HG03108 (cell line): ENCODE measurements at regions not wholly inside any gene's neighbourhood (a gene's known extent, or its start where the extent isn't known, plus 50 kb on each side); places are given as distances from the start of the nearest gene placed in this dataset.

Experiments
- ATAC-seq: cut with Tn5 transposase; IDR thresholded peaks from one replicate; pipeline ENCODE4 v1.9.1; 2021; ENCODE audit warnings: moderate library complexity; ENCODE audit not compliant: unreplicated experiment

DNA sequence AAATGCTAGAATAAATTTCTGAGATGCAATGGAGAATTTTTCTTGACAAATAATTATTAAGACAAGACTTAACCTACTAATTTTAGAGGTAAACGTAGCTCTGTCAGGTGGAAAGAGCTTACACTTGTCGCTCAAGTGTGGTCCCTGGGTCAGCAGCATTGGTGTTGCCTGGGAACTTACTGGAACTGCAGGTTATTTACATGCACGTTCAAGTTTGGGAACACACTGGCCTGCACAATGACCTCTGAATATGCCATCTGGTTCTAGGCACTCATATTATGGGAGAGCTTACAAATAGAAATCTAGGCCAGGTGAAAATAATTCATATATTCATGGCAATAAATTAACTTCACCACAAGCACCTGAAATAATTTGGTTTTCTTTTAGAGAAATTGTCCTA is 88.5 kb upstream of the BCL9 start:
- ATAC-seq: no peak

DNA sequence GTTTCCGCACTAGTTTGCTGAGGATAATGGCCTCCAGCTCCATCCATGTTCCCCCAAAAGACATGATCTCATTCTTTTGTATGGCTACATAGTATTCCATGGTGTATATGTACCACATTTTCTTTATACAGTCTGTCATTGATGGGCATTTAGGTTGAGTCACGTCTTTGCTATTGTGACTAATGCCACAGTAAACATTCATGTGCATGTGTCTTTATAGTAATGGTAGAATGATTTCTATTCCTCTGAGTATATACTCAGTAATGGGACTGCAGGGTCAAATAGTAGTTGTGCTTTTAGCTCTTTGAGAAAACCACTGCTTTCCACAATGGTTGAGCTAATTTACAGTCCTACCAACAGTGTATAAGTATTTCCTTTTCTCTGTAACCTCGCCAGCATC is 78.3 kb upstream of the BCL9 start:
- ATAC-seq: no peak

DNA sequence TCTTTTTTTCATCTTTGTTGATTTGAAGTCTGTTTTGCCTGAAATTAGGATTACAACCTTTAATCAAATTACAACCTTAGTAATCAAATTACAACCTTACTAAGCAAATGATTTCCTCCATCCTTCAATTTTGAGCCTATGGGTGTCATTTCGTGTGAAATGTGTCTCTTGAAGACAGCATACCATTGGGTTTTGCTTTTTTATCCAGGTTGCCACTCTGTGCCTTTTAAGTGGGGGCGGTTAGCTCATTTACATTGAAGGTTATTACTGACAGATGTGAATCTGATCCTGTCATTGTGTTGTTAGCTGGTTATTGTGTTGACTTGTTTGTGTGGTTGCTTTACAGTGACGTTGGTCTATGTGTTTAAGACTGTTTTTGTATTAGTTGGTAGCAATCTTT is 74.8 kb upstream of the BCL9 start:
- no peak for ATAC-seq

DNA sequence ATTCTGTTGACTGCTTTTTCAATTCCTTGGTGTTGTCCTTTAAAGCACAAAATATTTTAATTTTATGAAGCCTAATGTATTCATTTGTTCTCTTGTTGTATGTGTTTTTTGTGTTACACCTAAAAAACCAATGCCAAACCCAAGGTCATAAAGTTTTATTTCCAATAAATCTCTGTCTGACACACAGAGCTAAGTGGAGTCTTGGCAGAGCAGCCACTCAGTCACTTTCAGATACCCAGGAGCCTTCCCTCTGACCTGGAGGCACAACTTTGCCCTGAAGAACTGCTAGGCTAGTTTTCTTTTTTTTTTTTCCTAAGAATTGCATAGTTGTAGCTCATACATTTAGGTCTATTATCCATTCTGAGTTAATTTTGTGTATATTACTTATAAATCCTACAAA is 71.2 kb upstream of the BCL9 start:
- no peak for ATAC-seq

DNA sequence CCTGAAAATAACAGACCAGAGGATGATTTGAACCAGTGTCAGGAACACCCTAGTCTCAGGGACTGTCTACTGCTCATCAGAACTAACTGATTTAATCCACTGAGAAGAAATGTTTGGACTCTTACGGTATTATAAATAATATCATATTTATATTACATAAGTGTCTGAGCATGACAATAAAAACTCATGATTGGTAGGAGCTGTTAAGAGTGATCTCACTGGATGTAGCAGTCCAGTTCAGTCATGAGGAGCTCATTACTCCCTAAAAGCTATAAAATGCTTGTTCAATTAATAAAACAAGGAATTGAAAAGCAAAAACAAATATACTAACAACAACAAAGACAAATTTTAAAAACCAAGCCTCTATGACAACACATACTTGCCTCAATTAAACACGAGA is 68.8 kb upstream of the BCL9 start:
- no peak for ATAC-seq

DNA sequence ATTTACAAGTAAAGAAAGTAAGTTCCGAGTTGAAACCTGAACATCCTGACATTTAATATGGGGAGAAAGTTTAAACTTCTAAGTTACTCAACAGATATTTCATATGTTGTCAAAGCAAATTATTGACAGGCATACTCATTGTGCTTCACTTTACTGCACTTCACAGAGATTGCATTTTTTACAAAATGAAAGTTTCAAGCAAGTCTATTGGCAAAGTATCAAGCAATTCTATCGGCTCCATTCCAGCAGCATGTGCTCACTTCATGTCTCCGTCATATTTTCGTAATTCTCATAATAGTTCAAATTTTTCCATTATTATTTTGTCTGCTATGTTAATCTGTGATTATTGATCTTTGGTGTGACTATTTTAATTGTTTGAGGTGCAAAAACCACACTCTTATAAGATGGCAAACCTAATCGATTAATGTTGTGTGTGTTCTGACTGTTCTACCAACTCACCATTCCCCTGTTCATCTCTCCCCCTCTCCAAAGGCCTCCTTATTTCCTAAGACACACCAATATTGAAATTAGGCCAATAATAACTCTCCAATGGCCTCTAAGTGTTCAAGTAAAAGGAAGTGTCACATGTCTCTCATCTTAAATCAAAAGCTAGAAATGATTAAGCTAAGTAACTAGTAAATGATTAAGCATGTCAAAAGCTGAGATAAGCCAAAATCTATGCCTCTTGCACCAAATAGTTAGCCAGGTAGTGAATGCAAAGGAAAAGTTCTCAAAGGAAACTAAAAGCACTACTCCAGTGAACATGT is 68.2 kb upstream of the BCL9 start:
- no peak for ATAC-seq

DNA sequence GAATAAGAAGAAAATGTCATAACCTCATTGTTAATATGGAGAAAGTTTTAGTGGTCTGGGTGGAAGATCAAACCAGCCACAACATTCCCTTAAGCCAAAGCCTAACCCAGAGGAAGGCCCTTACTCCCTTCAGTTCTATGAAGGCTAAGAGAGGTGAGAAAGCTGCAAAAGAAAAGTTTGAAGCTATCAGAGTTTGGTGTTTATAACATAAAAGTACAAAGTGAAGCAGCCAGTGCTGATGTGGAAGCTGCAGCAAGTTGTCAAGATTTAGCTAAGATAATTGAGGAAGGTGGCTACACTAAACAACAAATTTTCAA is 67.6 kb upstream of the BCL9 start:
- no peak for ATAC-seq

DNA sequence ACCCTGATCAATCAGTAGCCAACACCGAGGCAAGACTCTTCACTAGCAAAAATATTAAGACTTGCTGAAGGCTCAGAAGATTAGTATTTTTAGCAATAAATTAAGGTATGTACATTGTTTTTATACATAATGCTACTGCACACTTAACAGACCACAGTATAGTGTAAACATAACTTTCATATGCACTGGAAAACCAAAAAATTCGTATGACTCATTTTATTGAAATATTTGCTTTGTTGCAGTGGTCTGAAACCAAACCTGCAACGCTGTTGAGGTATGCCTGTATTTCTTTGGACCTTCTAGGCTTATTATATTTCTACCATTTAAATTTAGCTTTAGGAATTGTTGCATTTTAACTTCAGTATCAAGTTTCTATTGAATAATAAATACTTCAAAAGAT is 65.8 kb upstream of the BCL9 start:
- ATAC-seq: no peak

DNA sequence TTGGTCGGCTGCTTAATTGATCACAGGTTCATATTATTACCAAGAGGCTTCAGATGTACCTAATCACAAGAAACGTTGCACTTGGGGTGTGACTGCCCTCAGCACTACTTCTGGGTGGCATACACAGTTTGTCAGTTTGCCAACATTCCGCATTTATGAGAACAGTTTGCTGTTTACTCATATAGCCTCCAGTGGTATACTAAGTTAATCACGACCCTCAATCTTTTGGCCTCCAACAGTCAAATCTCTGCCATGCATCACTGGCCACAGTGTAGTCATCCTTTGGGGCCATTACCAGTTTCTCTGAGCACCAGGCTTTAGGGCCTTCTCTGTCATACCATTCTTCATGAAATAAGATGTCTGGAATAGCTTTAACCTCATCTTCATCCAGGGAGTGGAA is 62.8 kb upstream of the BCL9 start:
- ATAC-seq: no peak

DNA sequence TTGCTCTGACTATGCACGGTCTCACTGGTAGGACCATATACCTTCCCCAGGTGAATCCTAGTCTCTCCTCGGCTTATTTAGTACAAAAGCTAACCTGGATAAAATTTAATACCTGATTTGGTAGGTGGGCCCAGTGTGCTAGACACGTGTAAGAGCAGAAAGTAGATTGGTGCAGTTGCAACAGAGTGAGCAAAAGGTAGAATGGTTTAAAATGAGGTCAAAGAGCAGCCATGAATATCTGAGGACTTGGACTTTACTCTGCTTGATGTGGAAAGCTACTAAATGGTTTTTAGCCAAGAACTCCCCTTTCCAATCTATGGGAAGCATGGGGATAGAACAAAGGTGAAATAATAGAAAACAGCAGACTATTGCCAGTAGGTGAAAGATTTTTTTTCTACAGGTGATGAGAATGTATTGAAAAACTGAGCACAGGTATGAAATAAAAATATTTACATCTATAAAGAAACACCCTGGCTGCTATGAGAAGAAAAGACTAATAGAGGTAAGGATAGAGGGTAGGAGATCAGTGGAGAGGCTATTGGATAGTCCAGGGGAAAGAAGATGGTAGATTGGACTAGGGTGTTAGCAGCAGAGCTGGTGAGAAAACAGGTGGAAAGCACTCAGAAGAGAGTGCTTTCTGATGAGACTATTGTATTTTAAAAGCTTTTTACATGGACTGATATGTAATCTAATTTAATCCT is 61.3 kb upstream of the BCL9 start:
- no peak for ATAC-seq

DNA sequence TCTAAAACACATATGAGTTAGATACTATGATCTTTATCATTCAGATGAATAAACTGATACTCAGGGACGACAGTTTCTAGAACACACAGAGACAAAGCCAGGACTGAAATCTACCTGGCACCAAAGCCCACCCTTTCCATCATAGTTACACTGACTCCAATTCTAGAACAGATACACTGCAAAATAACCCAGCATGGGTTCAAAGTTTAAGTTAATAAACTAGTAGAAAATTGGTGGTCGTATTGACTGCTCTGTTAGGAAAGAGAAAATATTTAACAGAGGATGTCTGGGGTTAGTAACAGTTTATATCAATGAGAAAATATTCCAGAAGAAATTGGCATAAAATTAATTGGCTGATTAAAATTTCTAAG is 60.8 kb upstream of the BCL9 start:
- ATAC-seq: no peak

DNA sequence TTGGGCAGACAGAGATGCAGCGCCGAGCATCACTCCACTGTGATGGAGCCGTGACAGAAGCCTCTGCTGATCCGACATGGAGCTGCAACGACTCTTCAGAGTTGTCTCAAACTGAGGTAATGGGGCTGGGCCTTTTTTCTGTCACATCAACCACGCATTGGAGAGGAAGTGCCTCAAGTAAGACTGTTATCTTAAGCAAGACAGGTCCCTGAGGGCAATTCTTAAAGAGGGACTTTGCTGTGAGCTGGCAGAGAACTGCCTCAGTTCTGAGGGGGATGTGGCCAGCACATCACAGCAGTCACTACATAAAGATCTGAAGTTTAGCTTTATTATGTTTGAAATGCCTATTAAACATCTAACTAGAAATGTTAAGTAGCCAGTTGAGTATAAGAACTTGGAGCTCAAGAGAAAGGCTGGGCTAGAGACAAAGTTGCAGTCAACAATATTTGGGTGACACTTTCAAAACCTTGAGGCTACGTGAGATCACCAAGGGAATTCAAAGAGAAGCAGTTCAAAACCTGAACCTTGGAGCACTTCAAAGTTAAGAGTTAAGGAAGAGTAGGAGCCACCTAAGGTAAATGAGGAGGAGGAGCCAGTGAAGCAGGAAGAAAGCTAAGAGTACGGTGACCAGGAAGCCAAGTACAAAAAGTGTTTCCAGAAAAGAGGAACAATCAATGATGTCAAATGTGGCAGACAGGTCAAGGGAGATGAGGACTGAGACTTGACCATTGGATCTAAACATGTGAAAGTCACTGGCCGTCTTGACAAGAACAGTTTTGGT is 54.2 kb upstream of the BCL9 start:
- no peak for ATAC-seq

DNA sequence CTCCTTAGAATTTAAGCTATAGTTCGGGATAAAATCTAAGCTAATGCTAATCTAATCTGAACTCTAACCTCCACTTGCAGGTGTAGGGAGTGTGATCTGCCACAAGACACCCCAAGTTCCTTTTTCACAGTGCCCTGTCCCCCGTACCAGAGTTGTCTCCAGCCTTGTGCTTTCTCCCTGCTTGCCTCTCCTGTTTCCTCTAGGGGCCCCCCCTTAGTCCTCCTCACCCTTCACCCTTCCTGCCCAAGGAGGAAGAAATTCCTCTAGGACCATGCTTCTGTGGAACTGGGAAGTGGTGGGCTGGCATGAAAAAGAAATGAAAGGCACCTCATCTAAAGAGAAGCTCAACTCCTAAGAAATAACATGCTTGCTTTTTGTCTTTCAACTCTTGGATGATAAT is 50.2 kb upstream of the BCL9 start:
- ATAC-seq: no peak
